Tongue (tissue), 1 donor: ENCODE measurements at regions not wholly inside any gene's neighbourhood (a gene's known extent, or its start where the extent isn't known, plus 50 kb on each side); places are given as distances from the start of the nearest gene placed in this dataset.
"Not testable (repeated sequence)": the region's sequence is repeated elsewhere in the genome, so short reads cannot be mapped to it uniquely, and the experiment has no call there.

Experiments used
- DNase-seq: peaks from one replicate; pipeline ENCODE4 v3.0.0-alpha.2; 2015

- peak; percentile 54 for DNase-seq
Observed at GRCh38 chr11:93032580-93032979, 63.1 kb downstream of the MTNR1B start.

GRCh38 chr11:93033093-93033492 is 63.6 kb downstream of the MTNR1B start:
- no peak for DNase-seq

- DNase-seq: no peak
Observed at GRCh38 chr11:93034031-93034722, 64.7 kb downstream of the MTNR1B start.

GRCh38 chr11:93034723-93035039 is 65.2 kb downstream of the MTNR1B start:
- DNase-seq: no peak

- DNase-seq: no peak
Observed at GRCh38 chr11:93038521-93038920, 69.1 kb downstream of the MTNR1B start.

GRCh38 chr11:93039531-93040240 is 70.2 kb downstream of the MTNR1B start:
- no peak for DNase-seq

- DNase-seq: no peak
Observed at GRCh38 chr11:93041682-93042081, 72.2 kb downstream of the MTNR1B start.

GRCh38 chr11:93043186-93043585 is 73.7 kb downstream of the MTNR1B start:
- DNase-seq: not testable (repeated sequence)

- no peak for DNase-seq
Observed at GRCh38 chr11:93049740-93050139, 80.3 kb downstream of the MTNR1B start.

- no peak for DNase-seq
Observed at GRCh38 chr11:93051186-93051585, 81.7 kb downstream of the MTNR1B start.

GRCh38 chr11:93053864-93054263 is 84.4 kb downstream of the MTNR1B start:
- DNase-seq: no peak

GRCh38 chr11:93054279-93054678 is 84.8 kb downstream of the MTNR1B start:
- DNase-seq: no peak

GRCh38 chr11:93054881-93055280 is 85.4 kb downstream of the MTNR1B start:
- no peak for DNase-seq

GRCh38 chr11:93059117-93059957 is 89.9 kb downstream of the MTNR1B start:
- peak; percentile 63 for DNase-seq

- no peak for DNase-seq
Observed at GRCh38 chr11:93063086-93063485, 93.6 kb downstream of the MTNR1B start.

- not testable (repeated sequence) for DNase-seq
Observed at GRCh38 chr11:93065074-93065674, 95.7 kb downstream of the MTNR1B start.

GRCh38 chr11:93067881-93068390 is 98.5 kb downstream of the MTNR1B start:
- DNase-seq: no peak

- no peak for DNase-seq
Observed at GRCh38 chr11:93072229-93072914, 102.9 kb downstream of the MTNR1B start.

- DNase-seq: no peak
Observed at GRCh38 chr11:93073026-93073425, 103.6 kb downstream of the MTNR1B start.

- no peak for DNase-seq
Observed at GRCh38 chr11:93073508-93074280, 104.2 kb downstream of the MTNR1B start.

- no peak for DNase-seq
Observed at GRCh38 chr11:93074352-93074751, 104.9 kb downstream of the MTNR1B start.
